Fibroblast of lung (primary cell): ENCODE measurements at regions not wholly inside any gene's neighbourhood (a gene's known extent, or its start where the extent isn't known, plus 50 kb on each side); places are given as distances from the start of the nearest gene placed in this dataset.

Experiments
- DNase-seq, 2 donors: peaks; one replicate each; pipeline versions ENCODE4 v3.0.0 to v3.0.0-alpha.2; 2010; ENCODE audit warnings: low read depth in 2 of 2
- H2AFZ ChIP-seq: 2 replicates; pipeline ENCODE4 v1.5.1; 2012; ENCODE audit warnings: low read length, control low read depth, inconsistent platforms
- H3K27ac ChIP-seq: 2 replicates; pipeline ENCODE4 v1.5.1; 2011; ENCODE audit warnings: low read length, control low read depth; ENCODE audit not compliant: insufficient read depth
- H3K27me3 ChIP-seq: 2 replicates; pipeline ENCODE4 v1.5.1; 2011; ENCODE audit warnings: mild to moderate bottlenecking, low read length; ENCODE audit not compliant: control insufficient read depth, insufficient read depth
- H3K36me3 ChIP-seq: 2 replicates; pipeline ENCODE4 v1.5.1; 2011; ENCODE audit warnings: low read length; ENCODE audit not compliant: control insufficient read depth, insufficient read depth
- H3K4me1 ChIP-seq: 2 replicates; pipeline ENCODE4 v1.5.1; 2011; ENCODE audit warnings: low read length; ENCODE audit not compliant: control insufficient read depth, insufficient read depth; ENCODE audit errors: extremely low read depth
- H3K4me2 ChIP-seq: 2 replicates; pipeline ENCODE4 v1.5.1; 2011; ENCODE audit warnings: low read length, control low read depth; ENCODE audit not compliant: insufficient read depth; ENCODE audit errors: extremely low read depth
- H3K4me3 ChIP-seq, 4 experiments: fragments of 200-600 bp in 1 of 4; sonication (generic) in 1 of 4; replicated peaks in 1 of 4; 2 replicates each; pipeline ENCODE4 v1.5.1; 2011 to 2016; ENCODE audit warnings: low read length in 4 of 4, low read depth in 3 of 4, mild to moderate bottlenecking in 3 of 4, control low read depth in 2 of 4, inconsistent platforms in 1 of 4, mixed read lengths in 1 of 4; ENCODE audit not compliant: insufficient read depth in 1 of 4; ENCODE audit errors: control extremely low read depth in 1 of 4
- H3K79me2 ChIP-seq: 2 replicates; pipeline ENCODE4 v1.5.1; 2012; ENCODE audit warnings: mild to moderate bottlenecking, low read length, inconsistent platforms; ENCODE audit not compliant: control insufficient read depth, insufficient read depth
- H3K9ac ChIP-seq: 2 replicates; pipeline ENCODE4 v1.5.1; 2011; ENCODE audit warnings: mild to moderate bottlenecking, low read length, control low read depth; ENCODE audit not compliant: insufficient read depth
- H3K9me3 ChIP-seq: 2 replicates; pipeline ENCODE4 v1.5.1; 2012; ENCODE audit warnings: low read depth, low read length; ENCODE audit not compliant: control insufficient read depth, insufficient read depth
- H4K20me1 ChIP-seq: 2 replicates; pipeline ENCODE4 v1.5.1; 2011; ENCODE audit warnings: low read length; ENCODE audit not compliant: control insufficient read depth, insufficient read depth; ENCODE audit errors: extremely low read depth
- EZH2 ChIP-seq: IDR thresholded peaks from 2 replicates; pipeline ENCODE4 v1.5.1; 2012; ENCODE audit warnings: low read length, control low read depth, mild to moderate bottlenecking; ENCODE audit errors: missing control alignments
- TF ChIP-seq, protein P1 (sequence below), 2 donors: IDR thresholded peaks in 1 of 2; conservative IDR thresholded peaks in 1 of 2; 1 replicate in 1 of 2; 2 replicates in 1 of 2; pipeline ENCODE4 v1.5.1; 2011 to 2012; ENCODE audit warnings: low read length in 2 of 2, control low read depth in 1 of 2, inconsistent platforms in 1 of 2, low read depth in 1 of 2, mild to moderate bottlenecking in 1 of 2

DNA sequence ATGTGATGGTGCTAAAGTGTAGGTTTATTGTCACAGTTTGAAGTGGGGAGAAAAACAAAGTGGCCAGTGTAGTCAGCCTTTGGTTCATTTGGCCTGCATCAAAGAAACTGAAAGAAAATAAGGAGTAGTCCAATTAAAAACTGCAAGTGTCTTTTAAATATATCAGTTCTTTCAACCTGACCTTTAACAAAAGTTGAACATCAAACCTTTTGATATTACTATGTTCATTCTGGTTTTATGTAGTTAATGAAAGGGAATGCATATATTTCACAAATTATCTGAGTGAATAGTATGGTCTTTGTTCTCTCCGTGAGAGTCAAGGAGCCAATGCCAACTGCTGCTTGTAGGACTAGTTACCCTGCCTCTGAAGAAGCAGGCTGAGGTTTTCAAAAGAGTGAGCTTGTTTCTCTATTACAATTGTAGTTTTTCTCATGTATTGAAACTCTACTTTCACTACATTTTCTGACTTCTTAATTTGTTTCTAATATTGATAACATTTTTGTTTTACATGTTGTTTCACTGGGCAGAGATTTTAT is 1160.8 kb upstream of the LRRTM3 start:
- no peaks in the 10 kb centered on the region for H3K4me1 ChIP-seq
- H3K4me3 ChIP-seq = no peak overlapping the region
- no peaks in the 10 kb centered on the region for H3K27me3 ChIP-seq
- no peak overlapping the region for H3K4me2 ChIP-seq
- TF ChIP-seq EZH2 = no peak
- TF ChIP-seq, protein P1, sequence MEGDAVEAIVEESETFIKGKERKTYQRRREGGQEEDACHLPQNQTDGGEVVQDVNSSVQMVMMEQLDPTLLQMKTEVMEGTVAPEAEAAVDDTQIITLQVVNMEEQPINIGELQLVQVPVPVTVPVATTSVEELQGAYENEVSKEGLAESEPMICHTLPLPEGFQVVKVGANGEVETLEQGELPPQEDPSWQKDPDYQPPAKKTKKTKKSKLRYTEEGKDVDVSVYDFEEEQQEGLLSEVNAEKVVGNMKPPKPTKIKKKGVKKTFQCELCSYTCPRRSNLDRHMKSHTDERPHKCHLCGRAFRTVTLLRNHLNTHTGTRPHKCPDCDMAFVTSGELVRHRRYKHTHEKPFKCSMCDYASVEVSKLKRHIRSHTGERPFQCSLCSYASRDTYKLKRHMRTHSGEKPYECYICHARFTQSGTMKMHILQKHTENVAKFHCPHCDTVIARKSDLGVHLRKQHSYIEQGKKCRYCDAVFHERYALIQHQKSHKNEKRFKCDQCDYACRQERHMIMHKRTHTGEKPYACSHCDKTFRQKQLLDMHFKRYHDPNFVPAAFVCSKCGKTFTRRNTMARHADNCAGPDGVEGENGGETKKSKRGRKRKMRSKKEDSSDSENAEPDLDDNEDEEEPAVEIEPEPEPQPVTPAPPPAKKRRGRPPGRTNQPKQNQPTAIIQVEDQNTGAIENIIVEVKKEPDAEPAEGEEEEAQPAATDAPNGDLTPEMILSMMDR (conservative IDR thresholded peaks at IDR 0.05 in 1 of 2, IDR thresholded peaks at IDR 0.05 in 1 of 2; ENCODE audit: low read depth in 1 of 2, low read length in 2 of 2) = no peak
- H3K27ac ChIP-seq = no peak overlapping the region
- peaks cover 2% of the 10 kb centered on the region for H4K20me1 ChIP-seq
- H3K36me3 ChIP-seq = no peaks in the 10 kb centered on the region
- no peaks in the 10 kb centered on the region for H3K79me2 ChIP-seq
- no peak for DNase-seq
- no peak overlapping the region for H3K9ac ChIP-seq
- H3K9me3 ChIP-seq = no peaks in the 10 kb centered on the region
- no peak overlapping the region for H2AFZ ChIP-seq

DNA sequence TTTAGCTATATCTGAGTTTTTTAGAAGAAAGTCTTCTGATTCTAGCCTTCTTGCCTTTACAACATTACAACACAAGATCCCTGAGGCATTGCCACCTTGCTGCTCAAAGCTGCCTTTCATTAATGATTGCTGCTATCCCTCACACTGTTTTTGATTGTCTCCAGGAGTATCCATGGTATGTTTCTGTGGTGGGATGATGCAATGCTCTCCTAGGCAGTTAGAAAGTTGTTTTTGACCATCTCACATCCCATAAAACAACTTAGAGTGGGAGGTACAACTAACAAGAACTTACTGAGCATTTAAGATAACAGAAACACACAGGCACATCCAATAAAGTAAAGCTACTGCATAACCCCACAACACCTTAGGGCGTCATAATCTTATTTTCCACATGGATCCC is 1156.0 kb upstream of the LRRTM3 start:
- H3K4me2 ChIP-seq = no peak overlapping the region
- H2AFZ ChIP-seq = no peak overlapping the region
- no peak overlapping the region for H3K4me3 ChIP-seq
- peaks cover 2% of the 10 kb centered on the region for H4K20me1 ChIP-seq
- no peaks in the 10 kb centered on the region for H3K36me3 ChIP-seq
- no peak overlapping the region for H3K9ac ChIP-seq
- no peak overlapping the region for H3K27ac ChIP-seq
- no peaks in the 10 kb centered on the region for H3K79me2 ChIP-seq
- H3K4me1 ChIP-seq = no peaks in the 10 kb centered on the region
- DNase-seq = peak in 1 of 2 donors; percentile 0
- no peaks in the 10 kb centered on the region for H3K27me3 ChIP-seq
- H3K9me3 ChIP-seq = no peaks in the 10 kb centered on the region
- TF ChIP-seq, protein P1 (conservative IDR thresholded peaks at IDR 0.05 in 1 of 2, IDR thresholded peaks at IDR 0.05 in 1 of 2; ENCODE audit: low read depth in 1 of 2, low read length in 2 of 2) = no peak

DNA sequence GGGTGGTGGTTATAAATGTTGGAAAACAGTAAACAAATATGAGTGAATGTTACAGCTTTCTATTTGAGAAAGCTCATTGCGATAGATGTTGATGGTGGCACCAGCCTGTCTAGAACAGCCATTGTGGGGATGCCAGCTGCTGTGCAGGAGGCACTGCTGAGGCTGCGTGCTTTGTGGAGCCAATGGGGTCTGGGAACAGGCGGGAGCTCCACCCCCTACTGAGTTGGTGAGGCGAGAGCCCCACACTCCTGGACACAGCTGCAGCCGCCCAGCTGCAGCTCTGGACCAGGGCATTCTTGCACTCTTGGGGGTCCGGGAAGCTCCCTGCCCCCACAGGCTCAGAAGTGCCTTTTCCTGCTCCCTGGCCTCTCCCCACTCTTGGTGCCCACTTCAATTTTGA is 1147.1 kb upstream of the LRRTM3 start:
- no peak overlapping the region for H3K9ac ChIP-seq

More for the DNA sequence above, 1147.1 kb upstream of the LRRTM3 start:
- no peak overlapping the region for H3K4me3 ChIP-seq
- no peak for DNase-seq
- H3K9me3 ChIP-seq = no peaks in the 10 kb centered on the region
- H3K4me1 ChIP-seq = no peaks in the 10 kb centered on the region
- no peak overlapping the region for H2AFZ ChIP-seq
- no peak overlapping the region for H3K27ac ChIP-seq
- no peaks in the 10 kb centered on the region for H4K20me1 ChIP-seq
- TF ChIP-seq EZH2 = no peak
- TF ChIP-seq, protein P1 (conservative IDR thresholded peaks at IDR 0.05 in 1 of 2, IDR thresholded peaks at IDR 0.05 in 1 of 2; ENCODE audit: low read depth in 1 of 2, low read length in 2 of 2) = no peak
- no peaks in the 10 kb centered on the region for H3K27me3 ChIP-seq
- H3K36me3 ChIP-seq = no peaks in the 10 kb centered on the region
- H3K4me2 ChIP-seq = no peak overlapping the region
- H3K79me2 ChIP-seq = no peaks in the 10 kb centered on the region
